HG03442 (cell line): ENCODE measurements at regions not wholly inside any gene's neighbourhood (a gene's known extent, or its start where the extent isn't known, plus 50 kb on each side); places are given as distances from the start of the nearest gene placed in this dataset.

Experiments used
- ATAC-seq: cut with Tn5 transposase; IDR thresholded peaks from one replicate; pipeline ENCODE4 v1.9.1; 2021; ENCODE audit warnings: mild to moderate bottlenecking, moderate library complexity; ENCODE audit not compliant: unreplicated experiment

DNA sequence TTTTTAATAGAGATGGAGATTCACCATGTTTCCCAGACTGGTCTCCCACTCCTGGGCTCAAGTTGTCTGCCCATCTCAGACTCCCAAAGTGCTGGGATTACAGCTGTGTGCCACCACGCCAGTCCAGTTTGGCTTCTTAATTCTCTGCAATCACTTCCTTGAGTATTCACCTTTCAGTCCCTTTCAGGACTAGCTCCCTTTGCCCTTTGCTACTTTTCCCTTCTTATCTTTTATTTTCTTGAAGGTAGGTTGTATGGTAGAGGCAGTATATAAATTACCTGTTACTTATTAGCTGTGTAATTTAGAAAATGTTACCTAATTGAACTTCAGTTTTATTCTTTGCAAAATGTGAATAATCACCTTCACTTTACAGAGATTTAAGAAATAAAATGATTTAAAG, 285.8 kb downstream of the FGF9 start:
- no peak for ATAC-seq

DNA sequence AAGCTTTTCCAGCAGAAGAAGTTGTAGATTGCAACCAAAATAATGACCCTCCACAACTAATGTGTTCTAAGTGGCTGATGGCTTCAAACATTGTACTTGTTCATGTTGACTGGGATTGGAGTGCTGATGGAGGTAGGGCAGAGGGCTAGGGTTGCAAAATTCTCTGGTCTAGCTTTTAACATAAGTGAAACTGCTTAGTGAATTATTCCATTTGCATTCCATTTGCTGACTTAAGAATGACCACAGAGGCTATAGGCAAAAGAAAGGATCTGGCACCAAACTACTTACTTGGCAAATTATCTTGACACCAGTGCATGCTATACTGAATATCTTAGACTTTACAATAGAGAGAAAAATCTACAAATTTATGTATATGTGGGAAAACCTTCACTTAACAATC, 287.0 kb downstream of the FGF9 start:
- no peak for ATAC-seq

DNA sequence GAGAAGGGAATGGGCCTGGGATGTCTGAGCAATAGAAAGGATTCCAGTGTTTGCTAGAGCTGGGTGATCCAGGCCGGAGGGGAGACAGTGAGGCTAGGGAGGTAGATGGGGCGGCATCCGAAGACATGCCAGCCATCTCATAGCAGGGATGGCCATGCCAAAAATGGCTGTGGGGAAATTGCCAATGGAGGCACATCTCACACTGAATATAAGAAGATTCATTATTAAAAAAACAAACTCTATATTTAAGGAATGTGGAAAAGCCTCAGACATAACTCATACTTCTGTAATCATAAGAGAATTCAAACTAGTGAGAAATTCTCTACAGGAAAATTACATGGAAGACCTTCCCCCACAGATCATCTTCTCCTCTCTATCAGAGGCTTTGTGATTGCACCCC, 289.2 kb downstream of the FGF9 start:
- ATAC-seq: no peak

DNA sequence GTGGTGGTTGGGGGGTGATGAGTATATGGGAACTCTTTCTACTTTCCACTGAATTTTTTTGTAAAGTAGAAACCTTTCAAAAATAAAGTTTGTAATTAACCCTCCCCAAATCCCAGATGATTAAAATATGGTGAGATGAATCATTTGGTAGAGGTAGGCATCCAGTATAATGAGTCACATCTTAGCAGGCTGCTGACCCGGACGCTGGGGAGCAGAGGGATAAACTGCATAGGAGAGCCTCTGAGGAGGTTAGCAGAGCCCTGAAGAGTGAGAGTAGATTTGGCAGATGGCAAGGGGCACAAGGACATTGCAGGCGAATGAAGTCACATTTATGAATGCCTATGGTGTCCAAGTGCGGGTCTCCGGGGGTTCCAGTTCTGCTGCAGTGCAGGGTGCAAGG, 293.8 kb downstream of the FGF9 start:
- no peak for ATAC-seq

DNA sequence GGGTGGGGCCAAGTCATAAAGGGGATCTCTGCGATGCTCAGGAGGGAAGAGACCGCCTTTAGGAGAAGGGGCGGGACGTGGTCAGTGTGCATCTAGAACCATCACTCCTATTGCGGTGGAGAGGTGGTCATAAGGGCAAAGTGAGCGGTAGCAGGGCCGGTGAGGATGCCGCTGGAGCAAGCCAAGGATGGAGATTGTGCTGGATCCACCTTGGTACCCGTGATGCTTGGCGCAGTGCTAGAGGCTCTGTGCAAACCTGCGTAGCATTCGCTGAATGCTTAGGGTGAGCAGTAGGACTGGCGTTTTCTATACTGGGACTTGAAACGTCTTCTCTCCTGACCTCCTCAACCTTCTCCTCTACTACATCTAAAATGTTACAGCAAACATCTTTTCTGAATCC, 294.2 kb downstream of the FGF9 start:
- no peak for ATAC-seq

DNA sequence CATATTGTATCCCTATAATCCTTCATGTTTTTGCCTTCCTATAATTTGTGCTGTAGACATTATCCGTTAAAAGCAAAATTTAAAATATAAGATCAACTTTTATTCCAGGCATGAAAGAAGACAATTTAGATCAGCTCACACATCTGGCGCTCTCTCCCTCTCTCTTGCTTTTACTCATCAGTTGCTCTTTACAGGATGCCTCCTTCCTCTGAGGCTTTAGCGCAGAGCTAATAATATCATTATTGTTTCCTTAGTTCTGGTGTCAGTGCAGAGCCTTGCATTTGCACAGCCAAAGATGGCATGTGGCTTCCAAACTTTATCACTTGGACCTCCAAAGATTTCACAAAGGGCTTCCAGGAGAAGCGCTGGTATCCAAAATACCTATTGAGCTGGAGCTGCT, 295.1 kb downstream of the FGF9 start:
- ATAC-seq: peak; percentile 79

DNA sequence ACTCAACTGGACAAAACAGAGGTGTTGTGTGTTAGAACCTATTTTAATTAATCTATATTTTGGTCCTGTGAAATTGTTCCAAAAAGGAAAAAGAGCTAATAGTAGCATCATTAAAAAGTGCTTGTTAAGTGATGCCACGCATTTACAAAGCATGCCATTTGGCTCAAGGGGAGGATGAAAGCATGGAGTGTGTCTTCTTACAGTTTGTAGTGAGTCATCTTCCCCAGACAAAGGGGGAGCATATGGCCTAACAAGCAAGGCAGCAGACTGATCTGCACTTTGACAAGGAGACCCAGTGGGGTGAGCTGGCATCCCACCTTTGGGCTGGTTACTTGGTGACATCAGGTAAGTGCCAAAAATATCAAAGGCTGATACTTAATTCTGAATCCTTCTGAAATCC, 297.0 kb downstream of the FGF9 start:
- no peak for ATAC-seq

GRCh38 chr13:21970172-21970571, 299.3 kb downstream of the FGF9 start:
- no peak for ATAC-seq

GRCh38 chr13:21970918-21971317, 300.0 kb downstream of the FGF9 start:
- no peak for ATAC-seq

GRCh38 chr13:21971662-21972621, 301.1 kb downstream of the FGF9 start:
- no peak for ATAC-seq

GRCh38 chr13:21973437-21974125, 302.7 kb downstream of the FGF9 start:
- no peak for ATAC-seq

DNA sequence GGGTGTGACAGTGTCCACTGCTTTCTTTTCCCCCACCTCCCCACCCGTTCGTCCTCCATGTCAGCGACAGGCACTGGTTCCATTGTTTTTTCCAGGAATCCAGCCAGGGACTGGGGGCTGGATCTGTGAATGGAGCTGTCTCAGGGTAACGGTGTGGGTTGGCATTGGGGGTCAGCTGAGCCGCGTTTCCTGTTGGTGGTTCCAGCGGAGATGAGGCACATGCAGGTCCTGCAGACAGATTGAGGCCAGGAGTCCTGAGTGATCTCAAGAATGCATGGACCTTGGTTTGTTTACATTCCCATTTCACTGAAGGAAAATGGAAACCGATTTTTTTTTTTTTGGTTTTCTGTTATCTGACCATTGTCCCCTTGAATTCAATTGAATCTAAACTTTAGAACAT, 303.9 kb downstream of the FGF9 start:
- no peak for ATAC-seq

DNA sequence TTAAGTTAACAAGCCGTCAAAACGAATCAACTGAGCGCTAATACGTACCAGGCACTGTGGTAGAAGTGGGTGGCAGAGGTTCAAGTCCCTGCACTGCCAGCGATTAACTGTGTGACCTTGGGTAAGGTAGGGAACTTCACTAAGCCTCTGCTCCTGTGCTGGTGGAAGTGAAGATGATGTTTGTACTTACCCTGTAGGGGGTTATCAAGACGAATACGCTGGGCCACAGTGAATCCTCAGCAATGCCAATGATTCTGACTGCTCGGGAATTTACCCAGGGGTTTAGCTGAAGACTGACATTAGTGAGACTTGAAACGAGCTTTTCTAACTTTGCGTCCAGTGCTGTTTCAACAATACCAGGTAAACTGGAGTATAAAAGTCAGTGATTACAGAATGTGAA, 305.3 kb downstream of the FGF9 start:
- ATAC-seq: no peak

GRCh38 chr13:21979161-21979806, 308.4 kb downstream of the FGF9 start:
- ATAC-seq: no peak

DNA sequence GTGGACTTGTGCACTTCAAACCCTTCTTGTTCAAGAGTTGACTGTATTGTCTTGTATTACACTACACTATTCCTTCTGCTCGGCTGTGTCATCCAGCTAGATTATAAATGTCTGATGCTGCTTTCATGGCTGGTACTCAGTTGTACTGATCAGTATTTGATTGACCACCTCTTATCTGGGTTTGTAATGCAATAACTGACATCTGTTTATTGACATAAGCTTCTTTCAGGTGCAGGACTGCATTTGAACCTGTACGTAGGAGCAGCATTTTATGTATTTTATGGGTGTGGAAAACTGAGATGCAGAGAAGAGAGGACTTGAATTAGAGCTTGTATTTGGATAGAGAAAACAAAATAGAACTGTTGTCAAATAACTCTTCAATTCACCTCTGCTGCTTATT, 309.2 kb downstream of the FGF9 start:
- ATAC-seq: no peak

- ATAC-seq: no peak
These were observed 313.3 kb downstream of the FGF9 start for GRCh38 chr13:21984156-21984555.

- ATAC-seq: no peak
These were observed 315.7 kb downstream of the FGF9 start for GRCh38 chr13:21986602-21987001.

- no peak for ATAC-seq
These were observed 316.9 kb downstream of the FGF9 start for GRCh38 chr13:21987793-21988192.

DNA sequence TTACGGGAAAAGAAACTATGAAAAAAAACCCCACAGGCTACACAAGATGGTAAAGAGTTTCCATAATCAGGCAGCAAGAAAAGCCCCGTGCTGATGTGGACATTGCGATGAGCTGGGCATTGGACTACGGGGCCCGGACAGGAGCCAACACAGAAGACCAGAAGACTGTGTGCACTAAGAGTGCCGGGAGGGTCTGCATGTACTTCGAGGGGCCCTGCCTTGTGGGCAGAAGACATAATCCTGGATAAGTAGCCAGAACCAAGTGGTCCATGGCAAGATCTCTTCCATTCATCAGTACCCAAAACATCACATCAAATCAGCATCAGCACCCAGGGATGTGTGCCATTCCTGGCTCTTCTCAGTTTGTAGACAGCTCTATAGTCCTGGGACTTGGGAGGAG, 317.8 kb downstream of the FGF9 start:
- ATAC-seq: no peak

GRCh38 chr13:21996049-21996448, 325.2 kb downstream of the FGF9 start:
- no peak for ATAC-seq

DNA sequence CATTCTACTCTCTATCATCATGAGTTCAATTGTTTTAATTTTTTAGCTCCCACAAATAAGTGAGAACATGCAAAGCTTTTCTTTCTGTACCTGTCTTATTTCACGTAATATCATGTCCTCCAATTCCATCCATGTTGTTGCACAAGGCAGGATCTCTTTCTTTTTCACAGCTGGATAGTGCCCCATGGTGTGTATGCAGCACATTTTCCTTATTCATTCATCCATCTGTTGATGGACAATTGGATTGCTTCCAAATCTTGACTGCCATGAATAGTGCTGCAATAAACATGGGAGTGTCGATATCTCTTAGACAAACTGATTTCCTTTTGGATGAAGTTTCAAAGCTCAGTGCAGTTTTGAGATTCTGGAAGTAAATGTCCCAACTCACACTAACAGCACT, 326.9 kb downstream of the FGF9 start:
- no peak for ATAC-seq
